Body of pancreas (tissue), 4 donors: ENCODE measurements at regions not wholly inside any gene's neighbourhood (a gene's known extent, or its start where the extent isn't known, plus 50 kb on each side); places are given as distances from the start of the nearest gene placed in this dataset.

Experiments
- CTCF ChIP-seq, 7 experiments: fragments of 450-650 bp in 4 of 7; fragments of 200-600 bp in 3 of 7; sonication (generic) in 3 of 7; IDR thresholded peaks; one replicate each; pipeline ENCODE4 v1.5.1; 2016 to 2019; ENCODE audit warnings: antibody characterized with exemption in 7 of 7
- POLR2A ChIP-seq, 3 donors: fragments of 450-650 bp; IDR thresholded peaks; one replicate each; pipeline ENCODE4 v1.6.1; 2016; ENCODE audit warnings: antibody characterized with exemption in 3 of 3, mild to moderate bottlenecking in 2 of 3

- no peak for TF ChIP-seq CTCF (IDR thresholded peaks at IDR 0.05)
- no peak for TF ChIP-seq POLR2A (IDR thresholded peaks at IDR 0.05)
Observed at GRCh38 chr7:136184719-136185118, 207.6 kb upstream of the MTPN start.
